Uterus (tissue), 2 donors: ENCODE measurements at regions not wholly inside any gene's neighbourhood (a gene's known extent, or its start where the extent isn't known, plus 50 kb on each side); places are given as distances from the start of the nearest gene placed in this dataset.

Experiments
- POLR2A ChIP-seq, 2 donors: fragments of 450-650 bp; IDR thresholded peaks; one replicate each; pipeline ENCODE4 v1.6.1; 2016; ENCODE audit warnings: antibody characterized with exemption in 2 of 2, mild to moderate bottlenecking in 1 of 2, moderate library complexity in 1 of 2
- TF ChIP-seq, protein P1 (sequence below), 4 experiments: fragments of 200-600 bp in 2 of 4; fragments of 450-650 bp in 2 of 4; sonication (generic) in 2 of 4; IDR thresholded peaks; one replicate each; pipeline ENCODE4 v1.5.1; 2016 to 2019; ENCODE audit warnings: antibody characterized with exemption in 4 of 4, mild to moderate bottlenecking in 2 of 4, moderate library complexity in 1 of 4

DNA sequence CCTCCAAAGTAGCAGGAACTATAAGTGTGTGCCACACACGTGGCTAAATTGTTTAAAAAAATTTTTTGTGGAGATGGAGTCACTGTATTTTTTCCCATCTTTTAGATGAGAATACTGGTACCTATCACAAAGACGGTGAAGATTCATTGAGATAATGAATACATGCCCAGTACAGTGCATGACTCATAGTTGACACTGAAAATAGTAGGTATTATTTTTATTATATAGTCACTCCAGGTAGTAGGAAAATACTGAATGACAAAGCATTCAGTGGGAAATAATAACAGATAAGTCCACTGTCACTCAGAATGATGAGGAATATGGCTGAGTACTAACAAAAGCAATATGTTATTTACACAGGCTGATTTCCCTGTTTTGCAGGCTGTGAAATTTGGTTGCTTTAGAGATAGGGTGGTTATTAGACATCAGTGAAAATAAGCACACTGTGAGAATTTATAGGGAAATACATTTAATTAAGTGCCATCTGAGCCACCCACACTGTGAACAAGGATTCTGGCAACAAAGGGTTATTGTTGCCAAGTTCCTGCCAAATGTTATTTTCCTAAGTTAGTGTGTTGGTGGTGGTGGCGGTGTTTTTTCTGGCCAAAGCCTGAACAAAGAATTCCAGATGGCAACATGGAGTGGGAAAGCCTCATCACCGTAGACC, 129.8 kb upstream of the FOXQ1 start:
- TF ChIP-seq, protein P1, sequence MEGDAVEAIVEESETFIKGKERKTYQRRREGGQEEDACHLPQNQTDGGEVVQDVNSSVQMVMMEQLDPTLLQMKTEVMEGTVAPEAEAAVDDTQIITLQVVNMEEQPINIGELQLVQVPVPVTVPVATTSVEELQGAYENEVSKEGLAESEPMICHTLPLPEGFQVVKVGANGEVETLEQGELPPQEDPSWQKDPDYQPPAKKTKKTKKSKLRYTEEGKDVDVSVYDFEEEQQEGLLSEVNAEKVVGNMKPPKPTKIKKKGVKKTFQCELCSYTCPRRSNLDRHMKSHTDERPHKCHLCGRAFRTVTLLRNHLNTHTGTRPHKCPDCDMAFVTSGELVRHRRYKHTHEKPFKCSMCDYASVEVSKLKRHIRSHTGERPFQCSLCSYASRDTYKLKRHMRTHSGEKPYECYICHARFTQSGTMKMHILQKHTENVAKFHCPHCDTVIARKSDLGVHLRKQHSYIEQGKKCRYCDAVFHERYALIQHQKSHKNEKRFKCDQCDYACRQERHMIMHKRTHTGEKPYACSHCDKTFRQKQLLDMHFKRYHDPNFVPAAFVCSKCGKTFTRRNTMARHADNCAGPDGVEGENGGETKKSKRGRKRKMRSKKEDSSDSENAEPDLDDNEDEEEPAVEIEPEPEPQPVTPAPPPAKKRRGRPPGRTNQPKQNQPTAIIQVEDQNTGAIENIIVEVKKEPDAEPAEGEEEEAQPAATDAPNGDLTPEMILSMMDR (IDR thresholded peaks at IDR 0.05), result no peak
- no peak for TF ChIP-seq POLR2A (IDR thresholded peaks at IDR 0.05)
